Loucy (cell line): ENCODE measurements at regions not wholly inside any gene's neighbourhood (a gene's known extent, or its start where the extent isn't known, plus 50 kb on each side); places are given as distances from the start of the nearest gene placed in this dataset.

ENCODE experiments used
- EZH2phosphoT487 ChIP-seq: fragments of 200-600 bp; IDR thresholded peaks from 2 replicates; pipeline ENCODE4 v1.6.1; 2018; ENCODE audit warnings: antibody characterized with exemption, mild to moderate bottlenecking, moderate library complexity, borderline replicate concordance
- TF ChIP-seq, protein P1 (sequence below): fragments of 200-600 bp; sonication (generic); conservative IDR thresholded peaks from 2 replicates; pipeline ENCODE4 v1.5.1; 2014; ENCODE audit warnings: mild to moderate bottlenecking, antibody characterized with exemption, low read length

GRCh38 chr9:126031116-126031515 lies 283.9 kb downstream of the PBX3 start:
- TF ChIP-seq, protein P1, sequence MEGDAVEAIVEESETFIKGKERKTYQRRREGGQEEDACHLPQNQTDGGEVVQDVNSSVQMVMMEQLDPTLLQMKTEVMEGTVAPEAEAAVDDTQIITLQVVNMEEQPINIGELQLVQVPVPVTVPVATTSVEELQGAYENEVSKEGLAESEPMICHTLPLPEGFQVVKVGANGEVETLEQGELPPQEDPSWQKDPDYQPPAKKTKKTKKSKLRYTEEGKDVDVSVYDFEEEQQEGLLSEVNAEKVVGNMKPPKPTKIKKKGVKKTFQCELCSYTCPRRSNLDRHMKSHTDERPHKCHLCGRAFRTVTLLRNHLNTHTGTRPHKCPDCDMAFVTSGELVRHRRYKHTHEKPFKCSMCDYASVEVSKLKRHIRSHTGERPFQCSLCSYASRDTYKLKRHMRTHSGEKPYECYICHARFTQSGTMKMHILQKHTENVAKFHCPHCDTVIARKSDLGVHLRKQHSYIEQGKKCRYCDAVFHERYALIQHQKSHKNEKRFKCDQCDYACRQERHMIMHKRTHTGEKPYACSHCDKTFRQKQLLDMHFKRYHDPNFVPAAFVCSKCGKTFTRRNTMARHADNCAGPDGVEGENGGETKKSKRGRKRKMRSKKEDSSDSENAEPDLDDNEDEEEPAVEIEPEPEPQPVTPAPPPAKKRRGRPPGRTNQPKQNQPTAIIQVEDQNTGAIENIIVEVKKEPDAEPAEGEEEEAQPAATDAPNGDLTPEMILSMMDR = no peak
- no peak for TF ChIP-seq EZH2phosphoT487
